GM13976 (cell line): ENCODE measurements at regions not wholly inside any gene's neighbourhood (a gene's known extent, or its start where the extent isn't known, plus 50 kb on each side); places are given as distances from the start of the nearest gene placed in this dataset.

Experiments
- DNase-seq: peaks from one replicate; pipeline ENCODE4 v3.0.0; 2012; ENCODE audit warnings: low spot score
- in situ Hi-C: fragments of 300-500 bp; cut with MboI; formaldehyde crosslinking; loops from one replicate; pipeline ENCODE4 v1.12.0; 2022; ENCODE audit warnings: low sequenced_read_pairs, mixed read lengths, inconsistent platforms; ENCODE audit not compliant: unreplicated experiment
- TF ChIP-seq, protein P1 (sequence below): IDR thresholded peaks from 2 replicates; pipeline ENCODE4 v1.5.1; 2012; ENCODE audit warnings: borderline replicate concordance, mild to moderate bottlenecking; ENCODE audit not compliant: insufficient read depth; ENCODE audit errors: extremely low read depth, missing control alignments, control extremely low read depth

GRCh38 chr6:109301418-109301817 is 80.8 kb downstream of the CD164 start:
- DNase-seq: no peak
- in situ Hi-C loops: no loop called here
- TF ChIP-seq, protein P1, sequence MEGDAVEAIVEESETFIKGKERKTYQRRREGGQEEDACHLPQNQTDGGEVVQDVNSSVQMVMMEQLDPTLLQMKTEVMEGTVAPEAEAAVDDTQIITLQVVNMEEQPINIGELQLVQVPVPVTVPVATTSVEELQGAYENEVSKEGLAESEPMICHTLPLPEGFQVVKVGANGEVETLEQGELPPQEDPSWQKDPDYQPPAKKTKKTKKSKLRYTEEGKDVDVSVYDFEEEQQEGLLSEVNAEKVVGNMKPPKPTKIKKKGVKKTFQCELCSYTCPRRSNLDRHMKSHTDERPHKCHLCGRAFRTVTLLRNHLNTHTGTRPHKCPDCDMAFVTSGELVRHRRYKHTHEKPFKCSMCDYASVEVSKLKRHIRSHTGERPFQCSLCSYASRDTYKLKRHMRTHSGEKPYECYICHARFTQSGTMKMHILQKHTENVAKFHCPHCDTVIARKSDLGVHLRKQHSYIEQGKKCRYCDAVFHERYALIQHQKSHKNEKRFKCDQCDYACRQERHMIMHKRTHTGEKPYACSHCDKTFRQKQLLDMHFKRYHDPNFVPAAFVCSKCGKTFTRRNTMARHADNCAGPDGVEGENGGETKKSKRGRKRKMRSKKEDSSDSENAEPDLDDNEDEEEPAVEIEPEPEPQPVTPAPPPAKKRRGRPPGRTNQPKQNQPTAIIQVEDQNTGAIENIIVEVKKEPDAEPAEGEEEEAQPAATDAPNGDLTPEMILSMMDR: no peak

DNA sequence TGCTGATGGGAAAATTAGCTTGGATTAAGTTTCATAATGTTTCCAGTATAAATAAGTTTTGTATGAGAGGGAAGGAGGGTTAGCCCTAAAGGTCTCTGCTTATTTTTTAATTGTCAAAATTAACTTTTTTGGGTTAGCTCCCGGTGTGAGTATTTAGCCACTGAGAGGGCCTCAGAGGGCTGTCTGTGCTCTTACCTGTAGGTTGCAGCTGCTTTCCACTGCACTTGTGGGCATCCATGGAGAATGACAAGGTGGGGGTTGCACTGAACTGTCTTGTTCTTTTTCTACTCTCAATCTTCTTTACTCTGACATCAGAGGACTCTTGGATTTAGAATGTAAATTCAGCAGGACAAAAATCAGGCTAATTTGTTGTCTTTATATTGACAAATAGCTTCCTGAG is 81.4 kb downstream of the CD164 start:
- TF ChIP-seq, protein P1: no peak
- in situ Hi-C loops: no loop called here
- DNase-seq: no peak

GRCh38 chr6:109299776-109300564 is 82.3 kb downstream of the CD164 start:
- in situ Hi-C loops: no loop called here
- TF ChIP-seq, protein P1: no peak
- no peak for DNase-seq

DNA sequence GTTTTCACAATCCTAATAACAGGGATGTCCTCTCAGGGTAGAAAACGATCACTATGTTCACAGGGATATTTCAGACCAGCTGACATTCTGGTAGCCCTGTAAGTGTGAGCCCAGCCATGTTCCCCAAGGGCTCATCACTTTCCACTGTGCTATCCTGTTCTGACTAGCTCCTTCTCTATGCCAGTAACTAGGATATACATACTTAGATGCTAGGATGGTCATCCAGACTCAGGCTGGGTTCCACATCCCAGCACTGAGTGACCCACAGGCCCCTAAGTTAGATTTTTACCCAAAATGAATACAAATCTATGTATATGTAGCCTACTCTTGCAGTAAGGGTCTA is 83.0 kb downstream of the CD164 start:
- TF ChIP-seq, protein P1: no peak
- in situ Hi-C loops: no loop called here
- DNase-seq: no peak

DNA sequence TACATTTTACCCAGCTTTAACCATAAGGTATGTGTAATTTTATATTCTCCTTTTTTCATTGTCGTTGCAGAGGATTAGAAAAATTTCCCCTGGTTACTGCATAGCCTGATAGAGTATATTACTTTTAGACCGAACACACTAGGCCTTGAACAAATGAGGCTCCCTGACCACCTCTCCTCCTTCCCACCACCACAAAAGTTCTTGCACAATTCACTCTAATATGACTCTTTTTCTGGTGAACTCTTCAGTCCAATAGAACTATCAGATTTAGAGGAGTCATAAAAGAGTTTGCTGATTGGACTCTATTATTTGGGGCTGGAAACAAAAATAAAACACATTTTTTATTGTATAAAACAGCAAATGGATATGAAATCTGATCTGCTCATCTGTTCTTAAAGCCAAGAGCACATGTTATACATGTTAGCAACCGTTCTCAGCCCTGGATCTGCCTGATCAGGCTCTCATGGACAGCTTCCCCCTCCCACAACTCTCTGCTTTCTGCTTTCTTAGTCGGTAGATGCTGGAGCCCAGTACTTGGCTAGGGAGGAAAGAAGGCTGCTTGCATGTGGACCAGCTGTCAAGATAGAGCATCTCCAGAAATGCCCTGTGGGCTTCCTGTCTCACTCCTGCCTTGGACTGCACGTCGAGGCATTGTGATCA is 83.5 kb downstream of the CD164 start:
- DNase-seq: no peak
- TF ChIP-seq, protein P1: no peak
- in situ Hi-C loops: no loop called here

GRCh38 chr6:109297406-109298110 is 84.7 kb downstream of the CD164 start:
- in situ Hi-C loops: no loop called here
- DNase-seq: no peak

More at GRCh38 chr6:109297406-109298110, 84.7 kb downstream of the CD164 start:
- TF ChIP-seq, protein P1: no peak
